ENCODE measurements at regions not wholly inside any gene's neighbourhood (a gene's known extent, or its start where the extent isn't known, plus 50 kb on each side); places are given as distances from the start of the nearest gene placed in this dataset.

DNA sequence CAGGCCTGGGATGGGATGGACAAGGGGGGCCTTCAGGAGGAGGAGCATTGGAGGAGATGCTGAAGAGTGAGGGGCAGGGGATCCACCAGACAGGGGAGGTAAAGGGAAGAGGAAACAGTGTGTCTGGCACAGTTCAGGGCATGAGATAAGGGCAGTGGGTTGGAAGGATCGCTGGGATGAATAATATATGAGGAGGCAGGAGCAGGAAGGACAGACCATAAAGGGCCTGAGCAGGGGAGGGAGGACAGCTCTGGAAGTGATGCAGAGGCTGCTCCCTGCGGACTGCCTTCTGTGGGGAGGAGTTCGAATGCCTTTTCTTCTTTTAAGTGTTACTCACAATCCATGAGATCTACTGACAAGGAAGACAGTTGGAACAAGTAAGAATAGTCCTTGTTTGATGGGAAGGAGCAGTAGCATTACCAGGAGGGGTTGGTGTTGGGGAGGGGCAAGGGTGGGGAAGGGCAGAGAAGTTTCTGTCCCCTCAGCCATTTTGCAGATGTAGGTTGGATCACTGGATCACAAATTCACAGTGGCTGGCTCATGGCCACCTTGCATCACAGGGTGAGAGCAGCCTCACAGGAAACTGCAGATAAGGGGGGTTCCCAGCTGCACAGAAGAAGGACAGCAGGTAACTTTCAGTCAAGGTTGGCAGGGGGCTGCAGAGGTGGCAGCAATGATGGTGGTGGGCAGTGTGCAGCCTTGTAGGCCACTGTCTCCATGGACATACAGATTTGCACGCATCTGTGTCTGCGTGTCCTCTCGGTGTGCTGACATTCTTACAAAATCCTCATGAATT lies 91.9 kb upstream of the SNRPN start:
- Histone ChIP-seq H3K9me3 (no peaks in the 10 kb centered on the region), H3K27ac (no peak overlapping the region), H3K36me3 (no peaks in the 10 kb centered on the region), H3K4me3 (replicated peaks in 1 of 3) (no peak overlapping the region), H3K27me3 (no peaks in the 10 kb centered on the region), H3K4me1 (no peaks in the 10 kb centered on the region)
- intact Hi-C loops (cut with DNase I) = no loop called here
- DNase-seq = no peak
- WGBS, 2 donors = 68 to 78% methylated on average over 6 of the region's 6 CpGs
- TF ChIP-seq POLR2A (IDR thresholded peaks at IDR 0.05) = no peak
- TF ChIP-seq, protein P1, sequence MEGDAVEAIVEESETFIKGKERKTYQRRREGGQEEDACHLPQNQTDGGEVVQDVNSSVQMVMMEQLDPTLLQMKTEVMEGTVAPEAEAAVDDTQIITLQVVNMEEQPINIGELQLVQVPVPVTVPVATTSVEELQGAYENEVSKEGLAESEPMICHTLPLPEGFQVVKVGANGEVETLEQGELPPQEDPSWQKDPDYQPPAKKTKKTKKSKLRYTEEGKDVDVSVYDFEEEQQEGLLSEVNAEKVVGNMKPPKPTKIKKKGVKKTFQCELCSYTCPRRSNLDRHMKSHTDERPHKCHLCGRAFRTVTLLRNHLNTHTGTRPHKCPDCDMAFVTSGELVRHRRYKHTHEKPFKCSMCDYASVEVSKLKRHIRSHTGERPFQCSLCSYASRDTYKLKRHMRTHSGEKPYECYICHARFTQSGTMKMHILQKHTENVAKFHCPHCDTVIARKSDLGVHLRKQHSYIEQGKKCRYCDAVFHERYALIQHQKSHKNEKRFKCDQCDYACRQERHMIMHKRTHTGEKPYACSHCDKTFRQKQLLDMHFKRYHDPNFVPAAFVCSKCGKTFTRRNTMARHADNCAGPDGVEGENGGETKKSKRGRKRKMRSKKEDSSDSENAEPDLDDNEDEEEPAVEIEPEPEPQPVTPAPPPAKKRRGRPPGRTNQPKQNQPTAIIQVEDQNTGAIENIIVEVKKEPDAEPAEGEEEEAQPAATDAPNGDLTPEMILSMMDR (IDR thresholded peaks at IDR 0.05) = no peak

DNA sequence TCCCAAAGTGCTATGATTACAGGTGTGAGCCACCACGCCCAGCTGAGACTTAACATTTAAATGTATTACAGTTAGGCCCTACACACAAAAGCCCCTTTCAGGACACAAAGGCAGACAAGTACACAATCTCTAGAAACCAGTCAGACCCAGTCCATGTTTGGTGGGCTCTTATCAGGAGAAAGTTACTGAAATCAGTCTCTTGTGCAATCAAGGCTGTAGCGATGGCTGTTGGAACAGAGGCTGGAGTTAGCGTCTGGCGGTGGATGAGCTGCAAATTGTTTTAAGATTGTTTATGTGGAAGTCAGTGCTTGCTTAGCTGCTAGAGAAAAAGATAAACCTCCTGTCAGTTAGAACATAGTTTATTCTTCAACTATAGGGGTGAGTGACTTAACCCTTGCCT lies 89.5 kb upstream of the SNRPN start:
- intact Hi-C loops (cut with DNase I) = no loop called here
- no peak for DNase-seq
- Histone ChIP-seq H3K27ac (no peak overlapping the region), H3K4me1 (no peaks in the 10 kb centered on the region), H3K36me3 (no peaks in the 10 kb centered on the region), H3K27me3 (no peaks in the 10 kb centered on the region), H3K9me3 (no peaks in the 10 kb centered on the region), H3K4me3 (replicated peaks in 1 of 3) (no peak overlapping the region)
- no peak for TF ChIP-seq POLR2A (IDR thresholded peaks at IDR 0.05)
- TF ChIP-seq, protein P1 (IDR thresholded peaks at IDR 0.05) = no peak
- 84 to 88% methylated on average over 4 of the region's 4 CpGs for WGBS, 2 donors

DNA sequence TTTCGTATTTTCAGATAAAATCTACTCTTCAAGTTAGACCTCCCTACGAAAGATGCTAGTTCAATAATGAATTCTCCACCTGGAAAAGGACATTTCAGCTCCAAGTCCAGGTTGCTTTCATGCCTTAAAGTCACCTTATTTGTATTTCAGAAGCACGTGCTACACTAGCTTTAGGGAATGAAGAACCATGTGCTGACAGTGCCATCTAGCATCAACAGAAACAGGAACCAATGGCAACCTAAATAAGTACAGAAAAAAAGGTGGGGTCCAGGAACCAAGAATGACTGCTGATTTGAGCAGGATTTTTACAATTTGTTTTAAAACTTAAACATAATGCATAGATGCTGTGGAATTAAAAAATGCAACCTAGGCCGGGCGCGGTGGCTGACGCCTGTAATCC lies 77.6 kb upstream of the SNRPN start:
- Histone ChIP-seq H3K4me1 (no peaks in the 10 kb centered on the region), H3K27ac (no peak overlapping the region), H3K27me3 (no peaks in the 10 kb centered on the region), H3K9me3 (no peaks in the 10 kb centered on the region), H3K4me3 (replicated peaks in 1 of 3) (no peak overlapping the region), H3K36me3 (no peaks in the 10 kb centered on the region)
- intact Hi-C loops (cut with DNase I) = no loop called here
- DNase-seq = no peak
- WGBS, 2 donors = 74 to 77% methylated on average over 7 of the region's 7 CpGs
- no peak for TF ChIP-seq POLR2A (IDR thresholded peaks at IDR 0.05)
- TF ChIP-seq, protein P1 (IDR thresholded peaks at IDR 0.05) = no peak

DNA sequence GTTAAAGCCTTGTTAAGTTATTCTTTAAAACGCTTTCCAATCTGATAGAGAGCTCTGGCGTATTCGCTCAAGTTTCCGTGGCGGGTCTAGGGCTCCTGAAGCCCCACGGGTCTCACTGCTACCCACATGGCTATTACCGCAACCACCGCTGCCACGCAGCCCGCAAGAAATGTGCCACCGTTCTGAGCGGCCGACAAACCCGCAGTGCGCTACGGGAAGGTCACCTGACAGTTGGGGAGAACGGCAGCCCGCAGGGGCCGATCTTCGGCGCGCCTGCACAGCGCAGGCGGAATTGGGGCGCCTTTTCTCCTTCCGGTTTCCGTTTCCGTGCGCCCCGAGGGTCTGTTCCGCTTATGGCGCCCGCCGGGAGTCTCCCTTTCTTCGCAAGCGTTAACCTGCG lies 76.6 kb upstream of the SNRPN start:
- TF ChIP-seq, protein P1 (IDR thresholded peaks at IDR 0.05) = no peak
- TF ChIP-seq POLR2A (IDR thresholded peaks at IDR 0.05) = peak in 1 of 2 donors; percentile 49
- 27 to 39% methylated on average over 36 to 37 of the region's 37 CpGs for WGBS, 2 donors
- intact Hi-C loops (cut with DNase I) = no loop called here
- DNase-seq = peak; percentile 73 to 76
- Histone ChIP-seq H3K27me3 (no peaks in the 10 kb centered on the region), H3K4me3 (replicated peaks in 1 of 3) (peak overlapping the region; percentile 15 to 37 (median 19)), H3K36me3 (no peaks in the 10 kb centered on the region), H3K4me1 (no peaks in the 10 kb centered on the region), H3K27ac (peak overlapping the region in 1 of 3 donors; percentile 15), H3K9me3 (no peaks in the 10 kb centered on the region)

DNA sequence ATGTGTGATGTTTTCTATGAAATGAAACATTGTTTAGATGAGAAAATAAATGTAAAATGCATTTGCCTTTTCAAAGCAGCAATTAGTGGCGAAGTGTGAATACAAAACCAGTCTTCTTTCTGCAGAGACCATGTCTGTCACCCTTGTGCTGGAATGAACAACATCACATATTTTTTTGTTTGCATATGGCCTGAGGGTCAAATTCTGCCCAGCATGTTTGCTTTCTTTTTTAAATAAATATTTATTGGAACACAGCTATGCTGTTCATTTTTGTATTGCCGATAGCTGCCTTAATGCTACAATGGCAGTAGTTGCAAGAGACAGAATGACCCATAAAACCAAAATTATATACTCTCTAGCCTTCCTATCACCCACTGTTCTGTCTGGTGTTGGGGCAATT lies 75.3 kb upstream of the SNRPN start:
- no peaks in the 10 kb centered on the region for H3K4me1 ChIP-seq
- TF ChIP-seq POLR2A (IDR thresholded peaks at IDR 0.05) = no peak
- TF ChIP-seq, protein P1 (IDR thresholded peaks at IDR 0.05) = no peak
- no peaks in the 10 kb centered on the region for H3K9me3 ChIP-seq
- no peak overlapping the region for H3K4me3 ChIP-seq (replicated peaks in 1 of 3)
- no peaks in the 10 kb centered on the region for H3K36me3 ChIP-seq
- H3K27ac ChIP-seq = no peak overlapping the region
- intact Hi-C loops (cut with DNase I) = no loop called here
- WGBS, 2 donors = 56 to 79% methylated on average over 2 of the region's 2 CpGs
- no peaks in the 10 kb centered on the region for H3K27me3 ChIP-seq
- no peak for DNase-seq

Measured in thyroid gland (tissue), 4 donors.